ENCODE measurements at regions not wholly inside any gene's neighbourhood (a gene's known extent, or its start where the extent isn't known, plus 50 kb on each side); places are given as distances from the start of the nearest gene placed in this dataset.

DNA sequence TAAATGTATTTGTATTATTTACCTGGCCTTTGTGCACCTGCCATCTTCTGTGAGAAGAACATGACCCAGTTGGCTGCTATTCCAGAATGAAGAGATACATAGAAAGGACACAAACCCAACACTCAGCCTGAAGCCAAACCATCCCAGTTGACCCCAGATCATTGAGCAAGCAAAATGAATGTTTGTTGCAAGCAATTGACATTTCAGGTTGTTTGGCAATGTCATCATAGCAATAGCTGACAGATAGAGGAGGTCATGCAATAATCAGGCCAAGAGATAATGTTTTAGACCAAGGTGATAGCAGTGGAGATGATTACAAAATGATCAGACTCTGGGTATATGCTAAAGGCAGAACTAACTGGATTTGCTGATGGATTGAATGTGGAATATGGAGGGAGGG lies 71.2 kb upstream of the TMEM164 start:
- DNase-seq (ENCODE audit: low read depth) = no peak

DNA sequence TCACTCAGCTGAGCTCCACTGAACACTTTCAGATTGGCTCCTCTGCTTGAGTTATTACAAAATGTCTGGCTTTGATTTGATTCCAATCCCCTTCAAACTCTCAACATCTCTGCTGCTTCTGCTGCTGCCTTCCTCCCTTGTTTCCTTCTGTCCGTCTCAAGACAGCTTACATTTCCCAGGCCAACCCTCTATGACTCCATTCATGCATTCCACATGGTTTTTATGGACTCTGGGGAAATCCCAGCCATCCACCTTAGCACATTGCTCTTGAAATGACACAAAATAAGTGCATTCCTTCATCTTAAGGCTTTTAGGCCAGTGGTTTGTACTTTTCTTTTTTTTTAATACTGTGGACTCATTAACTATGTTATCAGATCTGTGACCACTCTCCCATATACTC lies 68.5 kb upstream of the TMEM164 start:
- no peak for DNase-seq (ENCODE audit: low read depth)

DNA sequence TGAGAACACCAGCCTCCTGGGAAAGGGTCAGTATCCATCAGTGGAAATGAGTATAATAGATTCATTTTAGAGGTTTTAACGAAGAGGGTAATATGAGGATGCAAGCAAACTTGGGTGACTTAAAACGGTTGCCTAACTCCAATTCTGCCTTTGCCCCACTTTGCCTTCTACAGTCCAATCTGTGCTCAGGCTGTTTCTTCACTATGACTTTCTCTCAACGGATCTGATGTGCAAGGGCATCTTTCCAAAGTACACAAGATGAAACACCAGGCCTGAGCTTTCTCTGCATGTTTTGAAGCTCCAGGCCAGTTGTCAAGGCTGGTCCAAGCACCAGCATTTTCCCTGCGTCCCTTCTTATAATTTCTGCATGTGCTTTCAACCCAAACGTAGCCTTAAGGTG lies 68.0 kb upstream of the TMEM164 start:
- no peak for DNase-seq (ENCODE audit: low read depth)

DNA sequence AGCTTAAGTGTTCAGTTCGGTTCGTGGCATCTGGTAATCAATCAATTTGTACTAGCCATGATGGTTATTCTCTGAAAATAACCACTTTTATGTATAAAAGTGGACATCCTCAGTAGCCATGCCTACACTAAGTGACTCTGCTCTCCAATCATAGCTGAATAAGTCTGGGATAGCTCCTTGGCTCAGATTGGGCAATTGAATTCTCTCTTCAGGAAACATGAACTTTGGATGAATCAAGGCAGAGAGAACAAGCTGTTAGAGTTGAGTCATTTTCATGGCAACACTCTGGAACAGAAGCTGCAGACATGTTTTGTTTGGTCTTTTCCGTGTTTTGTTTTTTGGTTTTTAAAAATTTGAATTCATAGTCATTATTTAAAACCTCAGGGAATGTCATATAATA lies 66.8 kb upstream of the TMEM164 start:
- DNase-seq (ENCODE audit: low read depth) = no peak

DNA sequence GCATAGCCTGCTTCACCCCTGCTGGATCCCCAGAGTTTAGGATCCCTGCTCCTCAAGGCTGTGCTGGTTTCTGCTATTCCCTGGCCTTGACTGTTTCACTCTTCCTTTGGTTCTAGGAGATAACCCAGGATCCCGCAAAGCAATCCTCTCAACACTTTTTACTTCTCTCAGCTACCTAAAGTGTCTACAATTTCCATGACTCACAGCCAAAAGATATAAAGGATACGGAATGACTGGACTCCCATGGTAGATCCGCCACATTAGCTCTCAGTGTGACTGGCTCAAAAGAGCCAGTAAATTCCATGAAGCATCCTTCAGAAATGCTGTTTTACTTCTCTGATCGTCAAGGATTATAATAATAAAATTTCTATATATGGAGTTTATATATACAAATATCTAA lies 66.3 kb upstream of the TMEM164 start:
- no peak for DNase-seq (ENCODE audit: low read depth)

DNA sequence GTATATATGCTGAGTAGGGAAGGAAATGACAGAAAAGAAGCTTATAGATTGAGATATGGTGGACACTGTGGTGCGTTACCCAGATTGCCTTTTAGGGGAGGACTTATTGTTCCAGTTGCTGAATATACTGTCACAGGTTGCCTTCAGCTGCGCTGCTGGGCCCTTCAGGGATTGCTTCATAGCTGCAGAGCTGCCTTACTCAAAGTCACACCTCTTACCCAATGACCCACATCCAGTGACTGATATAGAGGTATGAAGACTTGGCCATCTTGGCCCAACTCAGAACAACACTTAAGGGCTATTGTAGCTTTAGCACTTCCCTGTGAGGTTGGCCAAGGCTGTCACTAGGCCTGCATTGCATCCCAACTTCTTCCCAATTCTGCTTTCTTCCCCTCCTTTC lies 63.4 kb upstream of the TMEM164 start:
- DNase-seq (ENCODE audit: low read depth) = no peak

DNA sequence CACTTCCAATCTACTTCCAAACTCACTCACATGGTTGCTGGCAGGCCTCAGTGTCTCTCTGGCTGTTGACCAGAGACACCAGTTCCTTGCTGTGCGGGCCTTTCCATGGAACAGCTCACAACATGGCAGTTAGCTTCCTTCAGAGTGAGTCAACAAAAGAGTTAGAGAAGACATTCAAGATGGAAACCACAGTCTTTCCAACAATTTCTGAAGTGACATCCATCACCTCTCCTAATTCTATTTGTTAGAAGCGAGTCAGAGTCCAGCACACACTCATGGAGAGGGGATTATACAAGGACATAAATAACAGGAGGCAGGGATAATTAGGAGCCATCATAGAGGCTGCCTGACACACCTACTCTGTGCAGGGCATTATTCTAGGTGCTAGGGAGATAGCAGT lies 62.5 kb upstream of the TMEM164 start:
- no peak for DNase-seq (ENCODE audit: low read depth)

DNA sequence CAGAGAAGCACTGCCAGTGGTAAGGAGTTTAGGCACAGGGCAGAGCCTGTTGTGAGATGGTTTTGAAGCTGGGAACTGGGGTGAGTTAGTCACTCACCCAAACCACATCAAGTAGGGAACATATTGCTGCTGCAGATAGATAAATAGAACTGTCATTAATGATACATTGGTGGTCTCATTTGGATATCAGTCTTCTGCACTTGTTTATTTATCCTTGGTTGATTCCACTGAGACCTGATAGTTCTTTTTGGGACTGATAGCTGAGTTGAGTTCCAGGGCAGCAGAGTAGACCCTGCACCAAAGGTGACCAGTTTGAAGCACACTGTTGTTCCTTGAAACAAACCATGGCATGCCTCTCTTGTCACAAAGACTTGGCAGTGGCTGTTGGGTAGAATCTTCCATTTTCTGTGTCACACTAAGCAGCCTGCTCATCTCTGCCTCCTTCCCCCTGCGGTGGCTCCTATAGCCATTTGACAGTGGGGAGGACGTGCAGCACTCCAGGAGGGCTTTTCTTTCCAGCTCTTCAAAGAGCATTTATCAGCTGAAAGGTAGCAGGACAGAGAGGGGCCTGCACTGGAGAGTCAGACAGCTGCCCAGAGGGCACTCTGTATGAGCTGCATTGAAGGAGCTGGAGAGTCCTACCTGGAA lies 59.7 kb upstream of the TMEM164 start:
- DNase-seq (ENCODE audit: low read depth) = no peak

DNA sequence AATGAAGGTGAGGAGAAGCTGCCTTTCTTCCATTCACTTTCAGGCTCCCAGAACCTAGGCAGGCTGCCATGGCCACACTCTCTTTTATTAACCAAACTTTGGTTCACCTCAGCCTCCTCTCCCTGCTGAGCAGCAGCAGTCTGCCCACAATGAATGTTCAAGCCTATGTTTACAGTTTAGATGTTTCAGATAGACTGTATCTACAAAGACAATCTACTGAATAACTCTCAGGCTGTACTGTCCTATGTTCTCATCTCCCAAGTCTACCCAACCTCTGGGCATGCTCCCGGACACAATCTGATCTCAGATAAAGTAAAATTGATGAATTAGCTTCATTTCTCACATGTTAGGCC lies 59.2 kb upstream of the TMEM164 start:
- no peak for DNase-seq (ENCODE audit: low read depth)

DNA sequence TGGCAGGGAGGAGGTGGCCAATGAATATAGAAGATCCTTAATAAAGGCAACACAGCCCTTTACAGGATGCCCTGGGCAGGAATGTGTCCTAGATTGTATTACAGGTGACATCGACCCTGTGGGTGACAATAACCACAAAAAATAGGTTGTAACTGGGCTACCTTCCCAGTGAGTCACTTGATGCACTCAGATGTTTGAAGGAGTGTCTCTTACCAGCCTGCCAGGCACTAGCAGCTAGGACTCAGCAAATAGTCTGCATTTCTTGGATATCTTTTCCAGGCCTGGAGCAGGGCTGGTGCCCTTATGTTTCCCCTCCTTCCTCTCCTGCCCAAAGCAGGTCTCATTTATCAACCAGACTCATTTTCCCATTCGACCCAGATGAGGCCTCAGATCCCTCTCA lies 50.9 kb upstream of the TMEM164 start:
- DNase-seq (ENCODE audit: low read depth) = no peak

DNA sequence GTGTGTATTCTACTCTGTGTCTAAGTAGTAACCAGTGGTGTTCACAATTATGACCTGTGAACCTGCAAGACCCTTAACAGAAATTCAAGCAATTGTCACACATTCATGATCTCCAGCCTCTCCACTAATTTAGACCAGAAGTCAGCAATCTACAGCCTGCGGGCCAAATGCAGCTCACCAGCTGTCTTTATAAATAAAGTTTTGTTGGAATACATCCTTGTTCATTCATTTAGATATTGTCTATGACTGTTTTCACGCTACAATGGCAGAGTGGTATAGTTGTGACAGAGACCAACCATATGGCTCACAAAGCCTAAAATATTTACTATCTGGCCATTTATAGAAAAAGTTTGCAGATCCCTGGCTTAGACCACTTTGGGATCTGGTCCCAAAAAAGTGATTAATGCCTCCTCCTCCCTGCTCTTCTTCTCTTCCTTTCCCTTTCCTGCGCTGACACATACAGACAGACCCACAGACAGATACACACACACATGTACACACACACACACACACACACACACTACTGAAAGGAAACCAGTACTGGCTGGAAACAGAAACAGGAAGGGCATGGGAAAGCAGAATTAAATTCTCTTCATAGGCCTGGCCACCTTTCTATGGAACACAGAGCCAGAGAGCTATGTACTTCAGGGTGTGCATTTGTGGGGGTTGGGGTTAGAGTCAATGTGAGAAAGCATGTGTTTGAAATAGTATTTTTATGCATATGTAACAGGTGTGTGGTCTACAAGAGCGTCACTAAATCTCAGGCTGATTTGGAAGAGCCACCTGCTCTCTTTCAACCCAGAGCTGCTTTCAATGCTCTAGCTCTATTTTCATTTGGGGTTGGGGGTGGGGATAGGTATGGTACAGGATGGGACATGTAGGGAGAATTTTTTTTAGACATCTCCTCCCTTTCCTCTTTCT lies 49.7 kb upstream of the TMEM164 start:
- no peak for DNase-seq (ENCODE audit: low read depth)
